Keratinocyte (primary cell): ENCODE measurements at regions not wholly inside any gene's neighbourhood (a gene's known extent, or its start where the extent isn't known, plus 50 kb on each side); places are given as distances from the start of the nearest gene placed in this dataset.

Experiments used
- CTCF ChIP-seq, 3 experiments: IDR thresholded peaks in 1 of 3; conservative IDR thresholded peaks in 1 of 3; optimal IDR thresholded peaks in 1 of 3; 2 replicates in 2 of 3; 3 replicates in 1 of 3; pipeline versions ENCODE3 to v1.5.1; 2011; ENCODE audit warnings: low read length in 3 of 3, mild to moderate bottlenecking in 3 of 3, moderate library complexity in 2 of 3, control low read depth in 1 of 3, inconsistent platforms in 1 of 3; ENCODE audit not compliant: insufficient read depth in 2 of 3; ENCODE audit errors: extremely low read depth in 1 of 3
- EZH2 ChIP-seq: IDR thresholded peaks from one replicate; pipeline ENCODE4 v1.6.1; 2012; ENCODE audit warnings: inconsistent platforms, mild to moderate bottlenecking, low read length, moderate library complexity

GRCh38 chr6:170140129-170140528, 150.7 kb downstream of the DLL1 start:
- TF ChIP-seq EZH2: no peak
- no peak for TF ChIP-seq CTCF (optimal IDR thresholded peaks at IDR 0.05 in 1 of 3, IDR thresholded peaks at IDR 0.05 in 1 of 3, conservative IDR thresholded peaks at IDR 0.05 in 1 of 3; ENCODE audit: extremely low read depth in 1 of 3, insufficient read depth in 2 of 3, low read length in 3 of 3)
